ENCODE measurements at regions not wholly inside any gene's neighbourhood (a gene's known extent, or its start where the extent isn't known, plus 50 kb on each side); places are given as distances from the start of the nearest gene placed in this dataset.

GRCh38 chr11:133619397-133619796 lies 87.1 kb upstream of the OPCML start:
- no peak for TF ChIP-seq POLR2A (IDR thresholded peaks at IDR 0.05; ENCODE audit: low read depth, low read length)
- TF ChIP-seq TAF1 (IDR thresholded peaks at IDR 0.05; ENCODE audit: borderline replicate concordance, low read depth, low read length), result no peak
- TF ChIP-seq POLR2AphosphoS5 (IDR thresholded peaks at IDR 0.05; ENCODE audit: low read depth, low read length), result no peak
